ENCODE measurements at regions not wholly inside any gene's neighbourhood (a gene's known extent, or its start where the extent isn't known, plus 50 kb on each side); places are given as distances from the start of the nearest gene placed in this dataset.

DNA sequence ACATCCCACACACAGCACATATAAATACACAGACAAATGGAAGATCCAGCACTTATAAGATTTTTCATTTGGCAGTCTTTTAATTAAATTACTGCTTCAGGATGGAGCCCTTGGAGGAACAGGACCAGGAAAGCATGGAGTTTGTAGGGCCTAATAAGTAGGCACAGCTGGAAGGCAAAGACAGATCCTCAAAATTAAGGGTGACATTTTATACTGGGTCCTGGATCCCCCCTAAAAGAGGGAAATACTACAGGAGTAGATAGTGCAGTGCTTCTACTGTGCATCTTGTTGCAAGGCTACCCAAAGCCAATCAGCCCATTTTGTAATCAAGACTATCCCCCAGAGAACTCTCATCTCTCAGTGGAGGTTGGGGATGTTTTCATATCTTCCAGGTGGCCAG lies 1860.7 kb upstream of the PCDH10 start:
- TF ChIP-seq POLR2A (IDR thresholded peaks at IDR 0.05; ENCODE audit: low read depth, low read length) (no peak), TAF1 (IDR thresholded peaks at IDR 0.05; ENCODE audit: low read depth, low read length) (no peak), POLR2AphosphoS5 (IDR thresholded peaks at IDR 0.05; ENCODE audit: low read depth, low read length) (no peak), SPI1 (IDR thresholded peaks at IDR 0.05; ENCODE audit: low read depth, low read length) (no peak)

Data from GM12891 (cell line).